ENCODE measurements at regions not wholly inside any gene's neighbourhood (a gene's known extent, or its start where the extent isn't known, plus 50 kb on each side); places are given as distances from the start of the nearest gene placed in this dataset.
"Not testable (repeated sequence)": the region's sequence is repeated elsewhere in the genome, so short reads cannot be mapped to it uniquely, and the experiment has no call there.

DNA sequence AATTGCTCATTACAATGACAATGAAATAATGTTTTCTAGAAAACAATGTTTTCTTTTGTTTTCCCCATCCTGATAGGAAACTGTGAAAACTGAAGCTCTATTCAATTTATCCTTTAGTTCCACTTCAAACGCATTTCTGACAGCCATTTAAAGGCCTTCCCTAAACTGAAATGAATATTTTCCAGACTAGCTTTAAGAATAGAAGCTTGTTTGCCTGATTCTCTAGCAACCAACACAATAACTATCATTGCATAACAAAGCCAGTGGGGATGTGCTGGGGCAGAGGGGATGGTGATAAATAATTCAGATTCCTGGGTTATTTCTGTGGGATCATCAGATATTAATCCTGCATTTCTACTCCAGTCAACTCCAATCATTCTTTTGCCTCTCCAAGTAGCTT, 427.1 kb downstream of the RND3 start:
- Histone ChIP-seq H3K27me3 (ENCODE audit: control insufficient read depth in 2 of 2, insufficient read depth in 2 of 2, low read length in 2 of 2) (no peaks in the 10 kb centered on the region), H3K36me3 (ENCODE audit: control insufficient read depth in 2 of 2, extremely low read depth in 1 of 2, insufficient read depth in 2 of 2, low read length in 2 of 2) (no peaks in the 10 kb centered on the region), H3K4me3 (replicated peaks in 1 of 3; ENCODE audit: insufficient read depth in 1 of 3, low read depth in 1 of 3, low read length in 3 of 3) (no peak overlapping the region), H3K4me1 (ENCODE audit: control insufficient read depth, extremely low read depth, insufficient read depth, low read length) (peaks cover 4% of the 10 kb centered on the region), H3K27ac (ENCODE audit: insufficient read depth, low read depth, low read length) (no peak overlapping the region), H3K9ac (replicated peaks; ENCODE audit: extremely low read depth, insufficient read depth, low read length) (no peak overlapping the region), H2AFZ (ENCODE audit: low read depth, low read length) (no peak overlapping the region), H3K79me2 (ENCODE audit: control insufficient read depth, insufficient read depth, low read length) (no peaks in the 10 kb centered on the region), H3K9me3 (replicated peaks; ENCODE audit: control insufficient read depth, insufficient read depth, low read length) (no peaks in the 10 kb centered on the region), H4K20me1 (replicated peaks; ENCODE audit: control insufficient read depth, extremely low read depth, insufficient read depth, low read length) (no peaks in the 10 kb centered on the region), H3K4me2 (ENCODE audit: insufficient read depth, low read length) (no peak overlapping the region), H3K9me1 (replicated peaks; ENCODE audit: control insufficient read depth, extremely low read depth, insufficient read depth, low read length) (no peaks in the 10 kb centered on the region)
- dilution Hi-C loops (cut with MboI; ENCODE audit: extremely low pct_ligation_motif_present, low sequenced_read_pairs) (no loop called here), intact Hi-C loops (cut with micrococcal nuclease) (no loop called here)
- ChIA-PET CTCF (interaction anchor here (0.7 to 1.3 kb wide), 2 partner anchors 12 to 262 kb away, joined by 3 to 4 read pairs; no protein-coding TSS in a partner anchor), POLR2A (interaction anchor here (0.7 kb wide), 1 partner anchor 300 kb away, joined by 3 read pairs; no protein-coding TSS in a partner anchor)
- DNase-seq (ENCODE audit: low read depth, low spot score) (no peak), FAIRE-seq (peak; percentile 26)
- TF ChIP-seq, protein P1, sequence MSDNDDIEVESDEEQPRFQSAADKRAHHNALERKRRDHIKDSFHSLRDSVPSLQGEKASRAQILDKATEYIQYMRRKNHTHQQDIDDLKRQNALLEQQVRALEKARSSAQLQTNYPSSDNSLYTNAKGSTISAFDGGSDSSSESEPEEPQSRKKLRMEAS (IDR thresholded peaks at IDR 0.05; ENCODE audit: insufficient read depth, insufficient read length) = no peak
- TF ChIP-seq POLR2AphosphoS5 (IDR thresholded peaks at IDR 0.05; ENCODE audit: insufficient read depth, low read depth, low read length) = no peak
- no peak for TF ChIP-seq FOS (IDR thresholded peaks at IDR 0.05; ENCODE audit: borderline replicate concordance, insufficient read depth, low read length)
- TF ChIP-seq POLR2A (IDR thresholded peaks at IDR 0.05; ENCODE audit: low read depth, low read length) = no peak
- TF ChIP-seq GATA2 (IDR thresholded peaks at IDR 0.05; ENCODE audit: insufficient read depth, insufficient read length, low read depth, low read length) = no peak
- no peak for TF ChIP-seq JUN (IDR thresholded peaks at IDR 0.05; ENCODE audit: borderline replicate concordance, insufficient read depth, insufficient read length, low read depth)
- TF ChIP-seq MYC (IDR thresholded peaks at IDR 0.05; ENCODE audit: low read depth, low read length) = no peak
- TF ChIP-seq, protein P2, sequence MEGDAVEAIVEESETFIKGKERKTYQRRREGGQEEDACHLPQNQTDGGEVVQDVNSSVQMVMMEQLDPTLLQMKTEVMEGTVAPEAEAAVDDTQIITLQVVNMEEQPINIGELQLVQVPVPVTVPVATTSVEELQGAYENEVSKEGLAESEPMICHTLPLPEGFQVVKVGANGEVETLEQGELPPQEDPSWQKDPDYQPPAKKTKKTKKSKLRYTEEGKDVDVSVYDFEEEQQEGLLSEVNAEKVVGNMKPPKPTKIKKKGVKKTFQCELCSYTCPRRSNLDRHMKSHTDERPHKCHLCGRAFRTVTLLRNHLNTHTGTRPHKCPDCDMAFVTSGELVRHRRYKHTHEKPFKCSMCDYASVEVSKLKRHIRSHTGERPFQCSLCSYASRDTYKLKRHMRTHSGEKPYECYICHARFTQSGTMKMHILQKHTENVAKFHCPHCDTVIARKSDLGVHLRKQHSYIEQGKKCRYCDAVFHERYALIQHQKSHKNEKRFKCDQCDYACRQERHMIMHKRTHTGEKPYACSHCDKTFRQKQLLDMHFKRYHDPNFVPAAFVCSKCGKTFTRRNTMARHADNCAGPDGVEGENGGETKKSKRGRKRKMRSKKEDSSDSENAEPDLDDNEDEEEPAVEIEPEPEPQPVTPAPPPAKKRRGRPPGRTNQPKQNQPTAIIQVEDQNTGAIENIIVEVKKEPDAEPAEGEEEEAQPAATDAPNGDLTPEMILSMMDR (IDR thresholded peaks at IDR 0.05; ENCODE audit: extremely low read depth in 1 of 2, insufficient read depth in 1 of 2, low read depth in 1 of 2, low read length in 2 of 2) = no peak
- TF ChIP-seq EZH2 (IDR thresholded peaks at IDR 0.05; ENCODE audit: borderline replicate concordance, low read depth, low read length, severe bottlenecking) = no peak
- no TSS peak for BruUV-seq (replicated peaks)

DNA sequence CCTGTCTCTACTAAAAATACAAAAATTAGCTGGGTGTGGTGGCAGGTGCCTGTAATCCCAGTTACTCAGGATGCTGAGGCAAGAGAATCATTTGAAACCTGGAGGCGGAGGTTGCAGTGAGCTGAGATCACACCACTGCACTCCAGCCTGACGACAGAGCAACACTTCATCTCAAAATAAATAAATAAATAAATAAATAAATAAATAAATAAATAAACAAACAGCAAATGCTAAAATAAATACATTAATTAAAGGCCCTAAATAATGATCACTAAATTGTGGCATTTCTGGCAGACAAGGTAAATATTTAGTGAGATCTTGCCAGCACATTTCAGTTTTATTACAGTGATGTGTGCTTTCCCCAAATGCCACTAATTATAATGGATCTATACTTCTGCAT, 427.8 kb downstream of the RND3 start:
- H3K79me2 ChIP-seq (ENCODE audit: control insufficient read depth, insufficient read depth, low read length); H3K27ac ChIP-seq (ENCODE audit: insufficient read depth, low read depth, low read length); BruUV-seq (replicated peaks); H3K36me3 ChIP-seq (ENCODE audit: control insufficient read depth in 2 of 2, extremely low read depth in 1 of 2, insufficient read depth in 2 of 2, low read length in 2 of 2); H2AFZ ChIP-seq (ENCODE audit: low read depth, low read length); dilution Hi-C loops (cut with MboI; ENCODE audit: extremely low pct_ligation_motif_present, low sequenced_read_pairs); H3K9me1 ChIP-seq (replicated peaks; ENCODE audit: control insufficient read depth, extremely low read depth, insufficient read depth, low read length); H3K4me2 ChIP-seq (ENCODE audit: insufficient read depth, low read length); H3K4me3 ChIP-seq (replicated peaks in 1 of 3; ENCODE audit: insufficient read depth in 1 of 3, low read depth in 1 of 3, low read length in 3 of 3); H3K9ac ChIP-seq (replicated peaks; ENCODE audit: extremely low read depth, insufficient read depth, low read length); FAIRE-seq; intact Hi-C loops (cut with micrococcal nuclease); DNase-seq (ENCODE audit: low read depth, low spot score); H3K9me3 ChIP-seq (replicated peaks; ENCODE audit: control insufficient read depth, insufficient read depth, low read length); H4K20me1 ChIP-seq (replicated peaks; ENCODE audit: control insufficient read depth, extremely low read depth, insufficient read depth, low read length); H3K4me1 ChIP-seq (ENCODE audit: control insufficient read depth, extremely low read depth, insufficient read depth, low read length); POLR2A ChIA-PET; H3K27me3 ChIP-seq (ENCODE audit: control insufficient read depth in 2 of 2, insufficient read depth in 2 of 2, low read length in 2 of 2): not testable (repeated sequence)
- CTCF ChIA-PET = interaction anchor here (0.7 to 1.3 kb wide), 2 partner anchors 11 to 261 kb away, joined by 3 to 4 read pairs; no protein-coding TSS in a partner anchor
